ENCODE measurements at regions not wholly inside any gene's neighbourhood (a gene's known extent, or its start where the extent isn't known, plus 50 kb on each side); places are given as distances from the start of the nearest gene placed in this dataset.

- no peak overlapping the region for H2BK5ac ChIP-seq (ENCODE audit: low read depth, low read length, poor library complexity, severe bottlenecking)
- H2AK5ac ChIP-seq (ENCODE audit: low read length, severe bottlenecking) = no peak overlapping the region
- H3K14ac ChIP-seq (ENCODE audit: low read length in 2 of 2) = no peak overlapping the region
- H3K4me2 ChIP-seq (ENCODE audit: low read length, poor library complexity, severe bottlenecking) = no peak overlapping the region
- H2BK120ac ChIP-seq (ENCODE audit: low read depth, low read length) = no peak overlapping the region
- peaks cover 0 to 3% of the 10 kb centered on the region in 2 experiments for H3K27me3 ChIP-seq (ENCODE audit: control insufficient read depth in 1 of 2, insufficient read depth in 1 of 2, low read length in 2 of 2)
- H2AFZ ChIP-seq (ENCODE audit: low read depth, low read length) = no peak overlapping the region
- H3K79me1 ChIP-seq (replicated peaks; ENCODE audit: low read length, poor library complexity, severe bottlenecking) = no peaks in the 10 kb centered on the region
- no peak overlapping the region for H3K9ac ChIP-seq (ENCODE audit: low read length)
- DNase-seq = no peak
- H3K36me3 ChIP-seq (ENCODE audit: control insufficient read depth in 1 of 2, insufficient read depth in 2 of 2, low read depth in 1 of 2, low read length in 2 of 2) = no peaks in the 10 kb centered on the region
- no peak overlapping the region for H4K91ac ChIP-seq (ENCODE audit: low read length)
- no peaks in the 10 kb centered on the region for H3K4me1 ChIP-seq (ENCODE audit: control insufficient read depth, insufficient read depth, low read depth, low read length)
- no peak overlapping the region for H4K8ac ChIP-seq (ENCODE audit: low read length)
- no peak overlapping the region for H3K4me3 ChIP-seq (ENCODE audit: insufficient read depth in 1 of 2, low read depth in 1 of 2, low read length in 2 of 2)
- H2BK15ac ChIP-seq (ENCODE audit: low read depth, poor library complexity, severe bottlenecking) = no peak overlapping the region
- peaks cover under 1% of the 10 kb centered on the region for H3K9me3 ChIP-seq (ENCODE audit: control insufficient read depth, low read length)
- no peak overlapping the region for H3K18ac ChIP-seq (ENCODE audit: low read depth in 1 of 2, low read length in 2 of 2)
- no peak overlapping the region for H3K4ac ChIP-seq (ENCODE audit: low read depth in 1 of 2, low read length in 2 of 2)
- no peak overlapping the region for H2BK12ac ChIP-seq (ENCODE audit: low read length in 2 of 2)
- H3K27ac ChIP-seq (ENCODE audit: low read length, poor library complexity, severe bottlenecking) = no peak overlapping the region
- WGBS = 93% methylated on average over 7 of the region's 7 CpGs
- H3K23ac ChIP-seq (ENCODE audit: low read length in 2 of 2) = no peak overlapping the region
Observed at GRCh38 chr2:67075056-67075455, 322.1 kb upstream of the ETAA1 start.

- Histone ChIP-seq H3K4me1 (ENCODE audit: control insufficient read depth, insufficient read depth, low read depth, low read length) (no peaks in the 10 kb centered on the region), H2BK5ac (ENCODE audit: low read depth, low read length, poor library complexity, severe bottlenecking) (no peak overlapping the region), H3K18ac (ENCODE audit: low read depth in 1 of 2, low read length in 2 of 2) (no peak overlapping the region), H3K79me1 (replicated peaks; ENCODE audit: low read length, poor library complexity, severe bottlenecking) (no peaks in the 10 kb centered on the region), H4K91ac (ENCODE audit: low read length) (no peak overlapping the region), H3K9ac (ENCODE audit: low read length) (no peak overlapping the region), H3K14ac (ENCODE audit: low read length in 2 of 2) (no peak overlapping the region), H3K27ac (ENCODE audit: low read length, poor library complexity, severe bottlenecking) (no peak overlapping the region), H4K8ac (ENCODE audit: low read length) (no peak overlapping the region), H3K4ac (ENCODE audit: low read depth in 1 of 2, low read length in 2 of 2) (no peak overlapping the region), H3K36me3 (ENCODE audit: control insufficient read depth in 1 of 2, insufficient read depth in 2 of 2, low read depth in 1 of 2, low read length in 2 of 2) (no peaks in the 10 kb centered on the region), H2BK12ac (ENCODE audit: low read length in 2 of 2) (no peak overlapping the region), H3K23ac (ENCODE audit: low read length in 2 of 2) (no peak overlapping the region), H3K27me3 (ENCODE audit: control insufficient read depth in 1 of 2, insufficient read depth in 1 of 2, low read length in 2 of 2) (peaks cover 0 to 3% of the 10 kb centered on the region in 2 experiments), H3K4me3 (ENCODE audit: insufficient read depth in 1 of 2, low read depth in 1 of 2, low read length in 2 of 2) (no peak overlapping the region), H2AK5ac (ENCODE audit: low read length, severe bottlenecking) (no peak overlapping the region), H2BK15ac (ENCODE audit: low read depth, poor library complexity, severe bottlenecking) (no peak overlapping the region), H2BK120ac (ENCODE audit: low read depth, low read length) (no peak overlapping the region), H3K4me2 (ENCODE audit: low read length, poor library complexity, severe bottlenecking) (no peak overlapping the region), H3K9me3 (ENCODE audit: control insufficient read depth, low read length) (peaks cover 7% of the 10 kb centered on the region), H2AFZ (ENCODE audit: low read depth, low read length) (no peak overlapping the region)
- no peak for DNase-seq
- WGBS = 80% methylated on average over 1 of the region's 3 CpGs
Observed at GRCh38 chr2:67075530-67076238, 321.4 kb upstream of the ETAA1 start.

- no peak for DNase-seq
- no peaks in the 10 kb centered on the region for H3K36me3 ChIP-seq (ENCODE audit: control insufficient read depth in 1 of 2, insufficient read depth in 2 of 2, low read depth in 1 of 2, low read length in 2 of 2)
- H3K79me1 ChIP-seq (replicated peaks; ENCODE audit: low read length, poor library complexity, severe bottlenecking) = no peaks in the 10 kb centered on the region
- no peak overlapping the region for H3K14ac ChIP-seq (ENCODE audit: low read length in 2 of 2)
- no peak overlapping the region for H2BK5ac ChIP-seq (ENCODE audit: low read depth, low read length, poor library complexity, severe bottlenecking)
- H3K4ac ChIP-seq (ENCODE audit: low read depth in 1 of 2, low read length in 2 of 2) = no peak overlapping the region
- H2AK5ac ChIP-seq (ENCODE audit: low read length, severe bottlenecking) = no peak overlapping the region
- no peaks in the 10 kb centered on the region for H3K4me1 ChIP-seq (ENCODE audit: control insufficient read depth, insufficient read depth, low read depth, low read length)
- H2BK120ac ChIP-seq (ENCODE audit: low read depth, low read length) = no peak overlapping the region
- no peak overlapping the region for H3K23ac ChIP-seq (ENCODE audit: low read length in 2 of 2)
- no peak overlapping the region for H3K4me3 ChIP-seq (ENCODE audit: insufficient read depth in 1 of 2, low read depth in 1 of 2, low read length in 2 of 2)
- H2BK12ac ChIP-seq (ENCODE audit: low read length in 2 of 2) = no peak overlapping the region
- no peak overlapping the region for H3K9ac ChIP-seq (ENCODE audit: low read length)
- WGBS = 100% methylated on average over 1 of the region's 1 CpG
- H4K8ac ChIP-seq (ENCODE audit: low read length) = no peak overlapping the region
- no peak overlapping the region for H3K27ac ChIP-seq (ENCODE audit: low read length, poor library complexity, severe bottlenecking)
- peaks cover 0 to 3% of the 10 kb centered on the region in 2 experiments for H3K27me3 ChIP-seq (ENCODE audit: control insufficient read depth in 1 of 2, insufficient read depth in 1 of 2, low read length in 2 of 2)
- no peak overlapping the region for H2BK15ac ChIP-seq (ENCODE audit: low read depth, poor library complexity, severe bottlenecking)
- no peak overlapping the region for H3K18ac ChIP-seq (ENCODE audit: low read depth in 1 of 2, low read length in 2 of 2)
- no peak overlapping the region for H3K4me2 ChIP-seq (ENCODE audit: low read length, poor library complexity, severe bottlenecking)
- H4K91ac ChIP-seq (ENCODE audit: low read length) = no peak overlapping the region
- peaks cover 8% of the 10 kb centered on the region for H3K9me3 ChIP-seq (ENCODE audit: control insufficient read depth, low read length)
- H2AFZ ChIP-seq (ENCODE audit: low read depth, low read length) = no peak overlapping the region
Observed at GRCh38 chr2:67076239-67076624, 320.9 kb upstream of the ETAA1 start.

GRCh38 chr2:67079729-67080128 is 317.4 kb upstream of the ETAA1 start:
- Histone ChIP-seq H2AK5ac (ENCODE audit: low read length, severe bottlenecking) (no peak overlapping the region), H2BK120ac (ENCODE audit: low read depth, low read length) (no peak overlapping the region), H3K4ac (ENCODE audit: low read depth in 1 of 2, low read length in 2 of 2) (no peak overlapping the region), H3K4me1 (ENCODE audit: control insufficient read depth, insufficient read depth, low read depth, low read length) (no peaks in the 10 kb centered on the region), H3K9me3 (ENCODE audit: control insufficient read depth, low read length) (peaks cover 8% of the 10 kb centered on the region), H3K18ac (ENCODE audit: low read depth in 1 of 2, low read length in 2 of 2) (no peak overlapping the region), H3K4me3 (ENCODE audit: insufficient read depth in 1 of 2, low read depth in 1 of 2, low read length in 2 of 2) (no peak overlapping the region), H3K23ac (ENCODE audit: low read length in 2 of 2) (no peak overlapping the region), H3K36me3 (ENCODE audit: control insufficient read depth in 1 of 2, insufficient read depth in 2 of 2, low read depth in 1 of 2, low read length in 2 of 2) (no peaks in the 10 kb centered on the region), H3K79me1 (replicated peaks; ENCODE audit: low read length, poor library complexity, severe bottlenecking) (no peaks in the 10 kb centered on the region), H2BK15ac (ENCODE audit: low read depth, poor library complexity, severe bottlenecking) (no peak overlapping the region), H2BK5ac (ENCODE audit: low read depth, low read length, poor library complexity, severe bottlenecking) (no peak overlapping the region), H3K4me2 (ENCODE audit: low read length, poor library complexity, severe bottlenecking) (no peak overlapping the region), H3K27me3 (ENCODE audit: control insufficient read depth in 1 of 2, insufficient read depth in 1 of 2, low read length in 2 of 2) (no peaks in the 10 kb centered on the region), H3K9ac (ENCODE audit: low read length) (no peak overlapping the region), H2BK12ac (ENCODE audit: low read length in 2 of 2) (no peak overlapping the region), H3K27ac (ENCODE audit: low read length, poor library complexity, severe bottlenecking) (no peak overlapping the region), H2AFZ (ENCODE audit: low read depth, low read length) (no peak overlapping the region), H4K91ac (ENCODE audit: low read length) (no peak overlapping the region), H3K14ac (ENCODE audit: low read length in 2 of 2) (no peak overlapping the region), H4K8ac (ENCODE audit: low read length) (no peak overlapping the region)
- 94% methylated on average over 2 of the region's 3 CpGs for WGBS
- DNase-seq = no peak

Measured in mesenchymal stem cell (in vitro differentiated cells and primary cell).